IMR-90 (cell line): ENCODE measurements at regions not wholly inside any gene's neighbourhood (a gene's known extent, or its start where the extent isn't known, plus 50 kb on each side); places are given as distances from the start of the nearest gene placed in this dataset.

ENCODE experiments used
- ATAC-seq: fragments of 200-7000 bp; cut with Tn5 transposase; 2 replicates; pipeline ENCODE4 v1.9.1; 2020; ENCODE audit warnings: low read depth, mild to moderate bottlenecking, moderate library complexity
- BruUV-seq: library from RNA; stranded (reverse); fragments of 400-500 nt; replicated peaks from 2 replicates; lab custom pipeline; 2021; lab: Mats Ljungman, UMichigan
- CTCF ChIA-PET: fragments of 300-600 bp; formaldehyde crosslinking; extraction: SDS; loops from one replicate; lab custom pipeline; 2021; ENCODE audit warnings: antibody characterized with exemption; lab: Yijun Ruan, JAX
- POLR2A ChIA-PET: fragments of 300-600 bp; sonication (Branson Sonifier 250); formaldehyde crosslinking; loops from one replicate; lab custom pipeline; 2022; ENCODE audit warnings: antibody characterized with exemption; ENCODE audit not compliant: unreplicated experiment; lab: Charles Lee
- DNase-seq: peaks from one replicate; pipeline ENCODE4 v3.0.0; 2013
- H2AFZ ChIP-seq: replicated peaks from 2 replicates; pipeline ENCODE3; 2013; ENCODE audit warnings: low read length, mild to moderate bottlenecking; ENCODE audit not compliant: poor library complexity
- H2AK5ac ChIP-seq: 2 replicates; pipeline ENCODE4 v1.6.1; 2013; ENCODE audit warnings: low read depth, low read length, inconsistent platforms
- H2AK9ac ChIP-seq: replicated peaks from 2 replicates; pipeline ENCODE3; 2013; ENCODE audit warnings: mild to moderate bottlenecking, low read depth, low read length, moderate library complexity; ENCODE audit not compliant: poor library complexity
- H2BK120ac ChIP-seq: 2 replicates; pipeline ENCODE4 v1.6.1; 2013; ENCODE audit warnings: low read depth, low read length, inconsistent platforms
- H2BK15ac ChIP-seq: 3 replicates; pipeline ENCODE4 v1.6.1; 2013; ENCODE audit warnings: low read depth, low read length, inconsistent platforms
- H2BK20ac ChIP-seq: 2 replicates; pipeline ENCODE4 v1.6.1; 2013; ENCODE audit warnings: low read depth, mild to moderate bottlenecking, inconsistent platforms, low read length, moderate library complexity
- H2BK5ac ChIP-seq: 2 replicates; pipeline ENCODE4 v1.6.1; 2013; ENCODE audit warnings: mild to moderate bottlenecking, low read depth, low read length, inconsistent platforms; ENCODE audit not compliant: poor library complexity, severe bottlenecking
- H3K14ac ChIP-seq: replicated peaks from 2 replicates; pipeline ENCODE4 v1.6.1; 2013; ENCODE audit warnings: low read depth, low read length, inconsistent platforms
- H3K18ac ChIP-seq: 2 replicates; pipeline ENCODE4 v1.6.1; 2013; ENCODE audit warnings: low read depth, low read length, control low read depth
- H3K23ac ChIP-seq: 2 replicates; pipeline ENCODE4 v1.6.1; 2013; ENCODE audit warnings: low read depth, low read length, inconsistent platforms
- H3K27ac ChIP-seq: 2 replicates; pipeline ENCODE4 v1.5.1; 2013; ENCODE audit warnings: mild to moderate bottlenecking, control low read depth, low read length; ENCODE audit not compliant: insufficient read depth
- H3K27me3 ChIP-seq: 2 replicates; pipeline ENCODE4 v1.6.1; 2013; ENCODE audit warnings: low read length; ENCODE audit not compliant: control insufficient read depth, insufficient read depth
- H3K36me3 ChIP-seq: 2 replicates; pipeline ENCODE4 v1.6.1; 2013; ENCODE audit warnings: low read length, mixed read lengths; ENCODE audit not compliant: control insufficient read depth, insufficient read depth
- H3K4ac ChIP-seq: 2 replicates; pipeline ENCODE4 v1.6.1; 2013; ENCODE audit warnings: low read depth, low read length, inconsistent platforms
- H3K4me1 ChIP-seq: 2 replicates; pipeline ENCODE4 v1.6.1; 2013; ENCODE audit warnings: low read length, mixed read lengths; ENCODE audit not compliant: control insufficient read depth, insufficient read depth
- H3K4me2 ChIP-seq: 2 replicates; pipeline ENCODE4 v1.6.1; 2013; ENCODE audit warnings: low read depth, mild to moderate bottlenecking, control low read depth, low read length, moderate library complexity
- H3K4me3 ChIP-seq: 2 replicates; pipeline ENCODE4 v1.5.1; 2013; ENCODE audit warnings: low read depth, mild to moderate bottlenecking, control low read depth, low read length, moderate library complexity; ENCODE audit not compliant: insufficient read depth
- H3K56ac ChIP-seq: 2 replicates; pipeline ENCODE4 v1.6.1; 2013; ENCODE audit warnings: low read length, inconsistent platforms; ENCODE audit not compliant: insufficient read depth; ENCODE audit errors: extremely low read depth
- H3K79me1 ChIP-seq, 2 experiments: 2 replicates each; pipeline ENCODE4 v1.6.1; 2013; ENCODE audit warnings: low read length in 2 of 2, inconsistent platforms in 1 of 2, low read depth in 1 of 2
- H3K9ac ChIP-seq: 2 replicates; pipeline ENCODE4 v1.6.1; 2013; ENCODE audit warnings: low read depth, low read length, control low read depth
- H3K9me1 ChIP-seq: 2 replicates; pipeline ENCODE4 v1.6.1; 2013; ENCODE audit warnings: low read length, inconsistent platforms; ENCODE audit not compliant: insufficient read depth
- H3K9me3 ChIP-seq: 2 replicates; pipeline ENCODE4 v1.6.1; 2013; ENCODE audit warnings: low read length; ENCODE audit not compliant: control insufficient read depth, insufficient read depth
- H4K20me1 ChIP-seq: 2 replicates; pipeline ENCODE4 v1.6.1; 2013; ENCODE audit warnings: low read length, inconsistent platforms; ENCODE audit not compliant: insufficient read depth
- H4K5ac ChIP-seq: 2 replicates; pipeline ENCODE4 v1.6.1; 2013; ENCODE audit warnings: mild to moderate bottlenecking, low read depth, low read length, control low read depth
- H4K8ac ChIP-seq, 2 experiments: 2 replicates each; pipeline ENCODE4 v1.6.1; 2013; ENCODE audit warnings: low read depth in 2 of 2, low read length in 2 of 2, control low read depth in 1 of 2, inconsistent platforms in 1 of 2
- H4K91ac ChIP-seq: 2 replicates; pipeline ENCODE4 v1.6.1; 2013; ENCODE audit warnings: low read depth, low read length, inconsistent platforms; ENCODE audit not compliant: insufficient read depth
- CTCF ChIP-seq: conservative IDR thresholded peaks from 2 replicates; pipeline ENCODE4 v1.5.1; 2012; ENCODE audit warnings: mild to moderate bottlenecking, low read depth, low read length, improper control_type of control experiment
- ELK1 ChIP-seq: fragments of 150-350 bp; IDR thresholded peaks from 2 replicates; pipeline ENCODE4 v1.6.1; 2016; ENCODE audit warnings: low read depth, mild to moderate bottlenecking, low read length, moderate library complexity, borderline replicate concordance
- FOS ChIP-seq: fragments of 150-350 bp; IDR thresholded peaks from 2 replicates; pipeline ENCODE4 v1.6.1; 2016; ENCODE audit warnings: low read depth, low read length
- RAD21 ChIP-seq: IDR thresholded peaks from 2 replicates; pipeline ENCODE4 v1.6.1; 2012; ENCODE audit warnings: low read length, improper control_type of control experiment
- SMC3 ChIP-seq: fragments of 150-350 bp; IDR thresholded peaks from 2 replicates; pipeline ENCODE4 v1.6.1; 2016; ENCODE audit warnings: low read depth, mild to moderate bottlenecking, antibody characterized with exemption, low read length, moderate library complexity
- WGBS, 2 experiments: methylation state at CpG; one replicate each; pipeline versions ENCODE4 v1.1.5 to v1.1.7; 2013; ENCODE audit warnings: missing lambda C conversion rate in 2 of 2; ENCODE audit not compliant: insufficient read length in 1 of 2; ENCODE audit errors: extremely low coverage in 2 of 2; 5-methylcytosine and 5-hydroxymethylcytosine counted together
- dilution Hi-C: fragments of 300-500 bp; cut with HindIII; formaldehyde crosslinking; loops from one replicate; pipeline ENCODE4 v1.14.3; 2018; ENCODE audit warnings: low sequenced_read_pairs; ENCODE audit not compliant: unreplicated experiment
- in situ Hi-C: fragments of 300-500 bp; cut with MboI; formaldehyde crosslinking; loops from 3 replicates; pipeline ENCODE4 v1.14.3; 2019; ENCODE audit warnings: low sequenced_read_pairs, inconsistent platforms, mixed read lengths
- intact Hi-C: fragments of 100-400 bp; cut with micrococcal nuclease; formaldehyde crosslinking; loops from 2 replicates; pipeline ENCODE4 v1.10.0; 2022

- H2BK20ac ChIP-seq = no peak overlapping the region
- H2AK9ac ChIP-seq = no peak overlapping the region
- H3K14ac ChIP-seq = no peak overlapping the region
- no peak overlapping the region for H3K27ac ChIP-seq
- H2AK5ac ChIP-seq = no peak overlapping the region
- H3K56ac ChIP-seq = no peak overlapping the region
- no peak overlapping the region for H3K4me2 ChIP-seq
- no peak overlapping the region for H3K9ac ChIP-seq
- no peak overlapping the region for H4K5ac ChIP-seq
- H3K27me3 ChIP-seq = no peaks in the 10 kb centered on the region
- dilution Hi-C loops (no loop called here), in situ Hi-C loops (no loop called here), intact Hi-C loops (no loop called here)
- H3K4me1 ChIP-seq = no peaks in the 10 kb centered on the region
- H3K4me3 ChIP-seq = no peak overlapping the region
- no peak overlapping the region for H4K91ac ChIP-seq
- H2AFZ ChIP-seq = no peak overlapping the region
- no peak overlapping the region for H2BK120ac ChIP-seq
- no peak overlapping the region for H4K8ac ChIP-seq
- H3K9me3 ChIP-seq = no peaks in the 10 kb centered on the region
- no peak overlapping the region for H3K18ac ChIP-seq
- no peaks in the 10 kb centered on the region for H3K79me1 ChIP-seq
- no peak for TF ChIP-seq SMC3
- no peak for TF ChIP-seq CTCF
- TF ChIP-seq RAD21 = no peak
- TF ChIP-seq ELK1 = no peak
- no peak for TF ChIP-seq FOS
- CTCF ChIA-PET = no interaction called here
- no peak overlapping the region for H2BK5ac ChIP-seq
- no CpG with 5 or more reads among the region's 4 CpGs for WGBS, 2 experiments
- no TSS peak for BruUV-seq
- POLR2A ChIA-PET = no interaction called here
- no peak overlapping the region for H3K23ac ChIP-seq
- no peaks in the 10 kb centered on the region for H3K9me1 ChIP-seq
- no peaks in the 10 kb centered on the region for H4K20me1 ChIP-seq
- DNase-seq (no peak), ATAC-seq (no peak)
- no peak overlapping the region for H3K4ac ChIP-seq
- H3K36me3 ChIP-seq = no peaks in the 10 kb centered on the region
- H2BK15ac ChIP-seq = no peak overlapping the region
Observed at GRCh38 chr2:192437653-192438052, 242.9 kb upstream of the TMEFF2 start.
